SKM-1 (cell line): ENCODE measurements at regions not wholly inside any gene's neighbourhood (a gene's known extent, or its start where the extent isn't known, plus 50 kb on each side); places are given as distances from the start of the nearest gene placed in this dataset.
"Not testable (repeated sequence)": the region's sequence is repeated elsewhere in the genome, so short reads cannot be mapped to it uniquely, and the experiment has no call there.

Experiments
- DNase-seq: peaks from one replicate; lab custom pipeline; 2025; ENCODE audit not compliant: unreplicated experiment; lab: John Stamatoyannopoulos, UW

GRCh38 chr17:77288115-77288619, 147.4 kb downstream of the SEC14L1 start:
- no peak for DNase-seq

- not testable (repeated sequence) for DNase-seq
These were observed 150.2 kb downstream of the SEC14L1 start for GRCh38 chr17:77290759-77291558.

GRCh38 chr17:77291591-77292386, 151.0 kb downstream of the SEC14L1 start:
- no peak for DNase-seq

- no peak for DNase-seq
These were observed 154.0 kb downstream of the SEC14L1 start for GRCh38 chr17:77294761-77295160.

GRCh38 chr17:77295241-77295853, 154.6 kb downstream of the SEC14L1 start:
- DNase-seq = no peak

- no peak for DNase-seq
These were observed 156.1 kb downstream of the SEC14L1 start for GRCh38 chr17:77296769-77297409.

DNA sequence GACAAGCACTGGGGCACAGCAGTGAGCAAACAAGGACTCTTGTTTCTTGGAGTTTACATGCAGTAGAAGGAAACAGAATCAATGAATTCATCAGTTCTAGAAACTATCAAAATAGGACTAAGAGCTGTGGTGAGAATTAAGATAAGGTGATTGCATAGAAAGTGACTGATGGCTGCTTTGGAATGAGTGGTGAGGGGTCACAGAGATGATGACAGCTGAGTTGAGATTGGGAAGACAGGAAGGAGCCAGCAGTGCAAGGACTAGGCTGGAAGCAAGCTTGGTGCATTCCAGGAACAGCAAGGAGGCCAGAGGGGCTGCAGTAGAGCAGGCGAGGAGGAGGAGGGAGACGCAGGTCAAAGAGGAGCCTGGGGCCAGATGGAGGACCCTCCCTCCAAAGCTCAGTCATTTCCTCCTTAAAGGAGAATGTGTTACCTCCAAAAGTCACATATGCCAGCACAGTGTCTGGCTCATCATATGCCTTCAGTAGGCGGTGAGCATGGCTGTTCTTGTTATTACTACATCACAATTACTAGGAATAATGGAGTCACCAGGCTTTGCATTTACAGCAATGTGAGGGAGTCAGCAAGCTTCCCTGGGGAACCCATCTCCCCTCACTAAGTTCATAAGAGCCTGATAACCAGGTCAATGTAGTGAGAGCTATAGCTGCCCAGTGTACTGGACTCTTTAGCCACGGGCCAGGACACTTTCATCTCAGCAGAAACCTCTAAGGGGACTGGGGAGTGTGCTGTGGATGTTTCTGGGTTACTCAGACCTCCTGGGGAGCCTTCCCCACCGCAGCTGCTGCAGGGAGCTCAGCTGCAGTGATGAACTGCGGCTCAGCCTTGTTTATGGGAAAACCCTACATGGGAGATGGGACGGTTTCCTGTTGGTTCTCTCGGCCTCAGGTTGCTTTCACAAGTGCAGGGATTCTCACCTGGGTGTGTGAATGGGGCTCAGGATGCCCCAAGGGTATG, 157.2 kb downstream of the SEC14L1 start:
- no peak for DNase-seq

DNA sequence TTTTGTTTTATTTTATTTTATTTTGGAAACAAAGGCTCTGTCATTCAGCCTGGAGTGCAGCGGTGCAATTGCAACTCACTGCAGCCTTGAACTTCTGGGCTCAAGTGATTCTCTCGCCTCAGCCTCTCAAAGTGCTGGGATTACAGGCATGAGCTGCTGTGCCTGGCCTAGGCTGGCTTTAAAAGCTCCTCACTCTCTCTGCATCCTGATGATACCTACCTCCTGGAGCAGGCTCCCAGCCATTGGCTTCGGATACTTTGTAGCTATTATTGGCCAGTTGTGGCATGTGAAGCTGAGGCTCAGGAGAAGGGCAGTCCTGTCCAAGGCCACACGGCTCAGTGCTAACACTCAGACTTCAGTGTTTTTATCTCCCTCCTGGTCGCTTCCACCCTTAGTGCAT, 158.0 kb downstream of the SEC14L1 start:
- no peak for DNase-seq

DNA sequence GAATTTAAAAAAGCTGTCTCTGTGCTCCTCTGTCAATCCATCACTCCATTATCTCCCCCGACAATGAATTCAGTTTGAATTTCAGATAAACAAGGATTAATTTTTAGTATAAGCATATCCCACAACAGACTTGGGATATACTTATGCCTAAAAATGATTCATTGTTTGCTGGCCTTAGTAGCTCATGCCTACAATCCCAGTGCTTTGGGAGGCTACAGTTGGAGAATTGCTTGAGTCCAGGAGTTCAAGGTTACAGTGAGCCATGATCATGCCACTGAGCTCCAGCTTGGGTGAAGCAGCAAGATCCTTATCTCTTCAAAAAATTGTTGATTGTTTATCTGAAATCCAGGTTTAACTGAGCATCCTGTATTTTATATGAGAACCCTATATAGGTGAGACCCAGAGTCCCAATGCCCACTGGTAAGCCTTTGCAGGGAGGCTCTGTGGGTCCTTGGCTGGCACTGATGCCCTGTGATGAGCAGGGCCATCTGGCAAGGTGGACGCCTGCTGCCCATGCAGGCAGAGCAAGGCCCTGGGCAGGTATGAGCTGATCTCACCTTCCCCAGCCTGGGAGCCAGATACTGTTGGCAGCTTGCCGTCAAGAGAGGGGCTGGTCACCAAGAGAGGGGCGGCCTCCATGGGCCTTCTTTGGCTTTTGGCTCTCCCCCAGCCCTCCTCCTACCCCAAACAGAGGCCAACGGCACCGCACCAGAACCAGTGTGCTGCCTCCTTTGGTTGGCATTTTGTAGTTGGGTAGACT, 158.7 kb downstream of the SEC14L1 start:
- DNase-seq = no peak

DNA sequence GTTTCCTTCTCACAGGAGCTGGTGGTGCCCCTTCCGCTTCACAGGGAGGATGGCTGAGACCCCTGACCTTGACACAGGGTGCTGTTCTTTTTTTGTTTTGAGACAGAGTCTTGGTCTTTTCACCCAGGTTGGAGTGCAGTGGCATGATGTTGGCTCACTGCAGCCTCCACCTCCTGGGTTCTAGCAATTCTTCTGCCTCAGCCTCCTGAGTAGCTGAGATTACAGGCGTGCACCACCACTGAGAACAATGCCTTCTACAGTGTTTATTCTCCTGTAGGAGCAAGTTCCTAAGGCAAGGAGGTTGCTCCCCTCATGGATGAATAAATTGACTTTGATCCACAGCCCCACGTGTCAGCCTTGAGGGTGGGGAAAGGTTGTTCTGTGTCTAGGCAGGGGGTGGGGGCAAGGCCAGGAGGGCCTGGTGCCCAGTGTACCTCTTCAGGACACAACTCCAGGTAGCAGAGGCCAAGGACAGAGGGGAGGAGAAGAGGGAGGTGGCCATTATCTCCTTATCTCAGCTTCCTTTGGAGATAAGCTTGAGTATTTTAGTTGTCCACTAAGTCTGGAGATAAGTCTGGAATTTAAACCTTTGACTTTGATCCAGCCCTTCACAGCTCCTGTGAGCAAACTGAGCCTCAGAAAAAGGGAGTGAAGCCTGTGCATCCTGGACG, 159.4 kb downstream of the SEC14L1 start:
- no peak for DNase-seq

- DNase-seq = no peak
These were observed 161.0 kb downstream of the SEC14L1 start for GRCh38 chr17:77301694-77302266.

DNA sequence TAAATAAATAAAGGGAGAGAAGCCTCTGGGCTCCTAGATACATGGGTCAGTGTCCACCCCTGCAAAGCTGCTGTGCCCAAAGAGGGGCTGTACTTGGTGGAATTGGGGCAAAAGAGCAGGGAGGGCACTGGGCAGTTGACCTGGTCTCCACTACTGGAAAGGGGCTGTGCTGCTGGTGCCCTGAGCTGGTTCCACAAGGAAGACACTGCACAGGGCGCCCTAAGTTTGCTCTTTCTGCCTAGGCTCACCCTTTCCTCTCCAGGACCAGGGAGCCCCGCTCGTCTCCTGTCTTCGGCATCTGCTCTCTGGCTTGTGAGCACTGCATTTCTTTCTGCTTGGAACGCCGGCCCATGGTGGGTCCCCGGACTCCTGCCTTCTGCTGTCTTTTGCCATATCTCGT, 161.9 kb downstream of the SEC14L1 start:
- no peak for DNase-seq

- no peak for DNase-seq
These were observed 162.9 kb downstream of the SEC14L1 start for GRCh38 chr17:77303620-77304019.

DNA sequence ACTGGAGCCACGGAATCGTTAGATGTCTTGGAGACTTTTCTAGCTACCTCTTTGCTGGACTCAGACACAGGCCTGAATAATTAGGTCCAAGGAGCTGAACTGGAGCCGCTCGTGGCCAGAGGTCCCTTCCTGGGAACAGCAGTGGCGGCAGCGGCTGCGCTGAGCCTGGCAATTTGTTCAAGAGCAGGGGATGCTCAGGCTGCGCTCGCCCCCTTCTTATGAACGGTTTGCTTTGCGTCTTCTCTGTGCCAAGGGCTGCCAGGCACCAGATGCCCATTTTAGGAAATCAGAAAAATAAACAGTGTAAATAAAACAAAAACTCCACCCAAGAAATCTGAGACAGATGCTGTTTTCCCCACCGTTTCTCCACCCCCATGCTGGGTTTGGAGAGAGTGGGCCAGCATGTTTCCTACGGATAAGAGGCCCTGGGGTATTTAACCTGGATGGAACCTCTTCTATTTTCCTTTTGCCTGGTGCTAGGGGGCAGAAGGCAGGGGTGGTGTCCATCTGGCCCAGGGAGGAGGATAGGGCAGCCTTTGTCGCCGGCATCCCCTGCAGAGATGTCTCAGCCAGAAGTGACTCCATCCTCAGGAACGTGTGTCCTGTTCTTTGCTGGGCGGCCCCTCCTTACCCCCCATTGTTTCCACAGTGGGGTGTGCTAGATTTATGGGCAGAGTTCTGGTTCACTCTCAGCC, 163.4 kb downstream of the SEC14L1 start:
- no peak for DNase-seq

GRCh38 chr17:77304746-77305473, 164.1 kb downstream of the SEC14L1 start:
- no peak for DNase-seq

DNA sequence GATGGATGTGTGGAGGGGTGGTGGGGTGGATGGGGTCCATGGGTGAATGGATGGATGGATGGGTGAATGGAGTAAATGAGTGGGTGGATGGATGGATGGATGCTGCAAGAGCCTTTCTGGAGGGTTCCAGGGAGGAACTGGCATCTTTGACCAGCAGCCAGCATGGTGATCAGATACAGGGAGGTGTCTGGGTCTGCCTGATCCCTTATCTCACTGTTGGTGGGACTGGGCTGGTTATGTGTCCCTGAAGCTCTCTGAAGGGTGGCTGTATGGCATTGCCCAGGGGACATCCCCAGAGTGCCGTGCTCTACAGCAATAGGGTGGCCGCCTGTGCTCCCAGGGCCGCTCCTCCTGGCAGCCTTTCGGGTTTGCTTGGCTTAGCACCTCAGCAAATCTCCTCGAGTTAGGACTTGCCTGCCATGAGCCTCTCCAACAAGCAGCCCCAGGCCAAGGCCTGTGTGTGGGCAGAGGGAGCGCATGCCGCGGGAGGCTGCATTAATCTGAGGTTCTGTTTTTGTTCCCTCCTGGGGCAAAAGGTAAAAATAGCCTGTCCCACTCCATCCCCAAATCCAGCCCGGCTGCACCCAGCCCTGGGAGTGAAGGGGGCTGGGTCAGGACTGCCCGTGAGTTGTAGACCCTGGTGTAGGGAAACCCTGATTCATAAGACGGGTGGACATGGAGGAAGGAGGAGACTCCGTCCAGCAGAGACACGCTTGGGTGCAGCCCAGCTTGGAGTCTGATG, 165.4 kb downstream of the SEC14L1 start:
- no peak for DNase-seq
